Mesenchymal stem cell (in vitro differentiated cells and primary cell): ENCODE measurements at regions not wholly inside any gene's neighbourhood (a gene's known extent, or its start where the extent isn't known, plus 50 kb on each side); places are given as distances from the start of the nearest gene placed in this dataset.

Experiments
- DNase-seq: peaks from one replicate; pipeline ENCODE4 v3.0.0-alpha.2; 2013
- H2AFZ ChIP-seq: one replicate; pipeline ENCODE4 v1.6.1; 2013; ENCODE audit warnings: low read depth, mild to moderate bottlenecking, control low read depth, inconsistent platforms, low read length, moderate library complexity
- H2AK5ac ChIP-seq: 2 replicates; pipeline ENCODE4 v1.6.1; 2013; ENCODE audit warnings: low read length, moderate library complexity, mild to moderate bottlenecking, inconsistent platforms; ENCODE audit not compliant: severe bottlenecking
- H2BK120ac ChIP-seq: one replicate; pipeline ENCODE4 v1.6.1; 2013; ENCODE audit warnings: low read depth, mild to moderate bottlenecking, inconsistent platforms, low read length, moderate library complexity
- H2BK12ac ChIP-seq, 2 experiments: one replicate each; pipeline ENCODE4 v1.6.1; 2013; ENCODE audit warnings: inconsistent platforms in 2 of 2, low read length in 2 of 2, mild to moderate bottlenecking in 2 of 2, moderate library complexity in 2 of 2, control low read depth in 1 of 2
- H2BK15ac ChIP-seq: one replicate; pipeline ENCODE4 v1.6.1; 2013; ENCODE audit warnings: mild to moderate bottlenecking, low read depth, inconsistent platforms; ENCODE audit not compliant: poor library complexity, severe bottlenecking
- H2BK5ac ChIP-seq: 2 replicates; pipeline ENCODE4 v1.6.1; 2013; ENCODE audit warnings: low read depth, mild to moderate bottlenecking, low read length, control low read depth, inconsistent platforms; ENCODE audit not compliant: poor library complexity, severe bottlenecking
- H3K14ac ChIP-seq, 2 experiments: one replicate each; pipeline ENCODE4 v1.6.1; 2013; ENCODE audit warnings: inconsistent platforms in 2 of 2, low read length in 2 of 2, control low read depth in 1 of 2, mild to moderate bottlenecking in 1 of 2, moderate library complexity in 1 of 2
- H3K18ac ChIP-seq, 2 experiments: one replicate each; pipeline ENCODE4 v1.6.1; 2013; ENCODE audit warnings: inconsistent platforms in 2 of 2, low read length in 2 of 2, control low read depth in 1 of 2, low read depth in 1 of 2, mild to moderate bottlenecking in 1 of 2
- H3K23ac ChIP-seq, 2 experiments: one replicate each; pipeline ENCODE4 v1.6.1; 2013; ENCODE audit warnings: inconsistent platforms in 2 of 2, low read length in 2 of 2, mild to moderate bottlenecking in 2 of 2, moderate library complexity in 2 of 2, control low read depth in 1 of 2
- H3K27ac ChIP-seq: 2 replicates; pipeline ENCODE4 v1.5.1; 2013; ENCODE audit warnings: mild to moderate bottlenecking, moderate library complexity, low read length, control low read depth, inconsistent platforms; ENCODE audit not compliant: poor library complexity, severe bottlenecking
- H3K27me3 ChIP-seq, 2 experiments: 2 replicates each; pipeline versions ENCODE4 v1.6.1 to v1.7.0; 2013; ENCODE audit warnings: low read length in 2 of 2, mild to moderate bottlenecking in 2 of 2, moderate library complexity in 2 of 2, control low read depth in 1 of 2, inconsistent platforms in 1 of 2; ENCODE audit not compliant: control insufficient read depth in 1 of 2, insufficient read depth in 1 of 2
- H3K36me3 ChIP-seq, 2 experiments: 2 replicates each; pipeline versions ENCODE4 v1.6.1 to v1.7.0; 2013; ENCODE audit warnings: low read length in 2 of 2, control low read depth in 1 of 2, inconsistent platforms in 1 of 2, low read depth in 1 of 2, mild to moderate bottlenecking in 1 of 2; ENCODE audit not compliant: insufficient read depth in 2 of 2, control insufficient read depth in 1 of 2
- H3K4ac ChIP-seq, 2 experiments: one replicate each; pipeline ENCODE4 v1.6.1; 2013; ENCODE audit warnings: inconsistent platforms in 2 of 2, low read length in 2 of 2, mild to moderate bottlenecking in 2 of 2, moderate library complexity in 2 of 2, control low read depth in 1 of 2, low read depth in 1 of 2
- H3K4me1 ChIP-seq: 2 replicates; pipeline ENCODE4 v1.6.1; 2013; ENCODE audit warnings: low read depth, low read length, control low read depth; ENCODE audit not compliant: control insufficient read depth, insufficient read depth
- H3K4me2 ChIP-seq: 2 replicates; pipeline ENCODE4 v1.6.1; 2013; ENCODE audit warnings: low read length, mild to moderate bottlenecking, inconsistent platforms; ENCODE audit not compliant: poor library complexity, severe bottlenecking
- H3K4me3 ChIP-seq, 2 experiments: 2 replicates each; pipeline versions ENCODE4 v1.5.1 to v1.7.0; 2013; ENCODE audit warnings: low read length in 2 of 2, mild to moderate bottlenecking in 2 of 2, control low read depth in 1 of 2, low read depth in 1 of 2; ENCODE audit not compliant: insufficient read depth in 1 of 2
- H3K79me1 ChIP-seq: replicated peaks from 2 replicates; pipeline ENCODE4 v1.6.1; 2013; ENCODE audit warnings: mild to moderate bottlenecking, control low read depth, low read length, inconsistent platforms; ENCODE audit not compliant: poor library complexity, severe bottlenecking
- H3K9ac ChIP-seq: 2 replicates; pipeline ENCODE4 v1.7.0; 2013; ENCODE audit warnings: mild to moderate bottlenecking, low read length, moderate library complexity
- H3K9me3 ChIP-seq: 2 replicates; pipeline ENCODE4 v1.7.0; 2013; ENCODE audit warnings: mild to moderate bottlenecking, low read length; ENCODE audit not compliant: control insufficient read depth
- H4K8ac ChIP-seq: one replicate; pipeline ENCODE4 v1.6.1; 2013; ENCODE audit warnings: inconsistent platforms, mild to moderate bottlenecking, low read length, moderate library complexity
- H4K91ac ChIP-seq: one replicate; pipeline ENCODE4 v1.6.1; 2013; ENCODE audit warnings: mild to moderate bottlenecking, low read length, inconsistent platforms
- WGBS: methylation state at CpG from one replicate; pipeline ENCODE4 v1.1.7; 2013; ENCODE audit warnings: mixed read lengths; 5-methylcytosine and 5-hydroxymethylcytosine counted together

DNA sequence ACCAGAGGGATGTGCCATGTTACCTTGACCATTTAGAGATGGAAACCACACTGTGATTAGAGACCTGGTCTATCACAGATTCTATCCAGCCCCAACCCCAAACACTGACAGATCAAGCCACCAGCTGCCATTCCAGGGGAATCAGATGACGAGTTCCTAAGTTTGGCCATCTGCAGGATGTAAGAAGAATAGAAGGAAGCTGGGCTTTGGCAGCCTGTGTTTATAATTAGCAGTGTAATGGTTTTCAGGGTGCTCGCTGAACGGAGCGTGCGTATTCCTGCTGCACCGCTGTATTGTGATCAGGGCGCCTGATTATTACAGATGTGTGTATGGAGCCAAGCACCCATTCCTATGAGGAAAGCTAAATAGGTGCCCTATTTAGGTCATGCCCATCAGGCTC lies 138.1 kb downstream of the LRRC30 start:
- H2BK120ac ChIP-seq = no peak overlapping the region
- H2BK5ac ChIP-seq = no peak overlapping the region
- no peak overlapping the region for H2AFZ ChIP-seq
- H3K23ac ChIP-seq = no peak overlapping the region
- H4K8ac ChIP-seq = no peak overlapping the region
- H3K18ac ChIP-seq = no peak overlapping the region
- no peak overlapping the region for H3K4me2 ChIP-seq
- WGBS = 88% methylated on average over 7 of the region's 7 CpGs
- H3K9ac ChIP-seq = no peak overlapping the region
- H3K4ac ChIP-seq = no peak overlapping the region
- peaks cover 5 to 8% of the 10 kb centered on the region in 2 experiments for H3K27me3 ChIP-seq
- no peak for DNase-seq
- H3K4me1 ChIP-seq = no peaks in the 10 kb centered on the region
- no peak overlapping the region for H2BK12ac ChIP-seq
- H3K4me3 ChIP-seq = no peak overlapping the region
- no peak overlapping the region for H3K27ac ChIP-seq
- H3K14ac ChIP-seq = no peak overlapping the region
- H3K79me1 ChIP-seq = no peaks in the 10 kb centered on the region
- no peak overlapping the region for H2BK15ac ChIP-seq
- no peaks in the 10 kb centered on the region for H3K36me3 ChIP-seq
- no peak overlapping the region for H2AK5ac ChIP-seq
- H4K91ac ChIP-seq = no peak overlapping the region
- no peaks in the 10 kb centered on the region for H3K9me3 ChIP-seq

DNA sequence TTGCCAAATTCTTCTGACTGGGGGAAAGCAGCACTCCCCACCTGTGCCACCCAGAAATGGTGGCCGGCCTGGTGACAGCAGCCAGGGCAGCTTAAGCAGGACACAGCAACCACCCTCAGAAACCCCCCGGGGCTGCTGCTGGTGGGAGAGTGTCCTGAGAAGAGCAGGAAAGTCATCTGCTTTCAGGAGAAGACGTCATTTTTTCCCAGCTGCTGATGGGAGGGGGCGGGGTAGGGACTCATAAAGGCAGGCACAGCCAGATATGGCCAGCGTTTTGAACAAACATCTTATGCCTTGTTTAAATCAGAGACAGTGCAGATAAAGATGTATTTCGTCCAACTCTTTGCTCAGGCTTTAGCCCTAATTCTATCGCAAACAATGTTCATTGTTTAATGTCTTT lies 139.5 kb downstream of the LRRC30 start:
- Histone ChIP-seq H3K4me3 (no peak overlapping the region), H3K23ac (no peak overlapping the region), H4K8ac (no peak overlapping the region), H3K27ac (no peak overlapping the region), H3K14ac (no peak overlapping the region), H2BK120ac (no peak overlapping the region), H2AFZ (no peak overlapping the region), H3K79me1 (no peaks in the 10 kb centered on the region), H2BK5ac (no peak overlapping the region), H3K9ac (no peak overlapping the region), H3K9me3 (peaks cover 3% of the 10 kb centered on the region), H3K27me3 (peaks cover 5 to 8% of the 10 kb centered on the region in 2 experiments), H3K36me3 (no peaks in the 10 kb centered on the region), H3K4me2 (no peak overlapping the region), H2AK5ac (no peak overlapping the region), H3K18ac (no peak overlapping the region), H2BK15ac (no peak overlapping the region), H3K4me1 (no peaks in the 10 kb centered on the region), H4K91ac (no peak overlapping the region), H3K4ac (no peak overlapping the region), H2BK12ac (no peak overlapping the region)
- no peak for DNase-seq
- 81% methylated on average over 6 of the region's 7 CpGs for WGBS

DNA sequence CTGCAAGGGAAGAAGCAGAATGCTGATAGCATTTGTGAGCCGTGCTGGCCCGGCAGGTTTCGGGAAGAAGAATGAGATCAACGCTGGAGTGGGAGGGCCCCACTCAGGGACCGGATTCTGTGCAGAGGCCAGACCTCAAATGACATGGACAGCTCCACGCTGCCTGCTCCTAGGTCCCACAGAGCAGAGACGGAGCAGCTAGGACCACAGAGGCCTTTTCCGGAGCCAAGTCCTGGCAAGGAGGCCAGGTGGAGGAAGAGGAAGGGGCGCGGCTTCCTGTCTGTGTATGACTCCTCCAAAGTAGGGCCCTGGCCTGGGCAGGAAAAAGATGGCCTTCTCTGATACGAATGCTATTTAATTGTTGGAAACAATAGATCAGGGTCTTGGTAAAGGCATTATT lies 139.9 kb downstream of the LRRC30 start:
- Histone ChIP-seq H2BK120ac (no peak overlapping the region), H3K9me3 (peaks cover 5% of the 10 kb centered on the region), H3K27me3 (peaks cover 5 to 8% of the 10 kb centered on the region in 2 experiments), H2AK5ac (no peak overlapping the region), H3K79me1 (no peaks in the 10 kb centered on the region), H3K4me1 (no peaks in the 10 kb centered on the region), H4K8ac (no peak overlapping the region), H2BK15ac (no peak overlapping the region), H3K23ac (no peak overlapping the region), H3K18ac (no peak overlapping the region), H3K4me3 (no peak overlapping the region), H4K91ac (no peak overlapping the region), H3K14ac (no peak overlapping the region), H3K4ac (no peak overlapping the region), H2BK12ac (no peak overlapping the region), H3K4me2 (no peak overlapping the region), H3K27ac (no peak overlapping the region), H2BK5ac (no peak overlapping the region), H3K9ac (no peak overlapping the region), H2AFZ (no peak overlapping the region), H3K36me3 (no peaks in the 10 kb centered on the region)
- no peak for DNase-seq
- 85% methylated on average over 11 of the region's 11 CpGs for WGBS

DNA sequence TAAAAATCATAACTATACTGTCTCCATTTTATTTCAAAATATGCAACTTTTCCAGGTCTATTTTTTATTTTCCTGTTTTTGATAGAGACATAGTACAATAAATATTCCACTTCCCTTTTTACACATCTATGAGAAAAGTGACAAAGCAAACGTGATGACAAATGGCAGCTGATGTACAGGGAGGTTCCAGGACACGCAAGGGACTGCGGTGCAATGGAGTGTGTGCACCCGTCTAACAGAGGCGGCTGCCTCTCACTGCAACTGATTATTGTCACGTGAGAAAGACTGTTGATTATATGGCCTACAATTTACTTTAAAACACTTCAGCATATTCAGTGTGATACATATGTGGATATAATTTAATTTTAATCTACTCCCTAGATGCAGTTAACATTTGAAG lies 142.6 kb downstream of the LRRC30 start:
- WGBS = 78% methylated on average over 5 of the region's 6 CpGs

More for the DNA sequence above, 142.6 kb downstream of the LRRC30 start:
- Histone ChIP-seq H2BK15ac (no peak overlapping the region), H2AFZ (no peak overlapping the region), H3K79me1 (no peaks in the 10 kb centered on the region), H2BK120ac (no peak overlapping the region), H4K8ac (no peak overlapping the region), H3K23ac (no peak overlapping the region), H3K18ac (no peak overlapping the region), H4K91ac (no peak overlapping the region), H3K4me2 (no peak overlapping the region), H3K36me3 (no peaks in the 10 kb centered on the region), H2AK5ac (no peak overlapping the region), H2BK5ac (no peak overlapping the region), H3K4ac (no peak overlapping the region), H3K27me3 (peaks cover 0 to 5% of the 10 kb centered on the region in 2 experiments), H3K27ac (no peak overlapping the region), H3K9me3 (peaks cover 21% of the 10 kb centered on the region), H2BK12ac (no peak overlapping the region), H3K4me3 (no peak overlapping the region), H3K4me1 (no peaks in the 10 kb centered on the region), H3K14ac (no peak overlapping the region), H3K9ac (no peak overlapping the region)
- DNase-seq = no peak
